Uterus (tissue), 3 donors: ENCODE measurements at regions not wholly inside any gene's neighbourhood (a gene's known extent, or its start where the extent isn't known, plus 50 kb on each side); places are given as distances from the start of the nearest gene placed in this dataset.

Experiments used
- DNase-seq, 2 donors: peaks; one replicate each; pipeline ENCODE4 v3.0.0-alpha.2; 2019 to 2020
- H3K27ac ChIP-seq, 2 donors: fragments of 200-600 bp; sonication (generic); 1 replicate in 1 of 2; 2 replicates in 1 of 2; pipeline ENCODE4 v1.5.1; 2016 to 2018
- H3K27me3 ChIP-seq, 2 donors: fragments of 200-600 bp; sonication (generic); one replicate each; pipeline ENCODE4 v1.5.1; 2018 to 2019; ENCODE audit warnings: control low read depth in 1 of 2
- H3K36me3 ChIP-seq, 2 donors: fragments of 200-600 bp; sonication (generic); one replicate each; pipeline ENCODE4 v1.5.1; 2019; ENCODE audit warnings: control low read depth in 1 of 2
- H3K4me1 ChIP-seq, 2 donors: fragments of 200-600 bp; sonication (generic); one replicate each; pipeline ENCODE4 v1.5.1; 2018 to 2019; ENCODE audit warnings: control low read depth in 1 of 2
- H3K4me3 ChIP-seq, 2 donors: fragments of 200-600 bp; sonication (generic); 1 replicate in 1 of 2; 2 replicates in 1 of 2; pipeline ENCODE4 v1.5.1; 2018 to 2019; ENCODE audit warnings: mild to moderate bottlenecking in 1 of 2
- H3K9me3 ChIP-seq, 2 donors: fragments of 200-600 bp; sonication (generic); one replicate each; pipeline ENCODE4 v1.5.1; 2019; ENCODE audit warnings: control low read depth in 1 of 2
- POLR2A ChIP-seq, 2 donors: fragments of 450-650 bp; IDR thresholded peaks; one replicate each; pipeline ENCODE4 v1.6.1; 2016; ENCODE audit warnings: antibody characterized with exemption in 2 of 2, mild to moderate bottlenecking in 1 of 2, moderate library complexity in 1 of 2
- intact Hi-C: fragments of 100-400 bp; cut with DNase I; formaldehyde crosslinking; loops from one replicate; pipeline ENCODE4 v1.15.1; 2023; ENCODE audit warnings: low total_unique reads
- TF ChIP-seq, protein P1 (sequence below), 4 experiments: fragments of 200-600 bp in 2 of 4; fragments of 450-650 bp in 2 of 4; sonication (generic) in 2 of 4; IDR thresholded peaks; one replicate each; pipeline ENCODE4 v1.5.1; 2016 to 2019; ENCODE audit warnings: antibody characterized with exemption in 4 of 4, mild to moderate bottlenecking in 2 of 4, moderate library complexity in 1 of 4
- donor health status: DM: yes; HTN: yes; CAD: no.

DNA sequence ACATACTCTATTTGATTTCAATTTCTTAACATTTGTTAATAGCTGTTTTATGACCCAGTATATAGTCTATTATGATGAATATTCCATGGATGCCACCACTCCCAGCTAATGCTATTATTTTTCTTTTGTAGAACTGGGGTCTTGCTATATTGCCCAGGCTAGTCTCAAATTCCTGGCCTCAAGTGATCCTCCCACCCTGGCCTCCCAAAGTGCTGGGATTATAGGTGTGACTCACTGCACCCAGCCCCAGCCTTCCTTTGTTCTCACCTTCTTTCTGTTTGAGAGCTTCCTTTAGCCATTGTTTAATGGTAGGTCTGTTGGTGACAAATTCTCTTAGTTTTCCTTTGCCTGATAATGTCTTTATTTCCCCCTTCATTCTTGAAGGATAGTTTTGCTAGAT is 52.9 kb upstream of the AMOTL1 start:
- no peak for TF ChIP-seq POLR2A (IDR thresholded peaks at IDR 0.05)
- TF ChIP-seq, protein P1, sequence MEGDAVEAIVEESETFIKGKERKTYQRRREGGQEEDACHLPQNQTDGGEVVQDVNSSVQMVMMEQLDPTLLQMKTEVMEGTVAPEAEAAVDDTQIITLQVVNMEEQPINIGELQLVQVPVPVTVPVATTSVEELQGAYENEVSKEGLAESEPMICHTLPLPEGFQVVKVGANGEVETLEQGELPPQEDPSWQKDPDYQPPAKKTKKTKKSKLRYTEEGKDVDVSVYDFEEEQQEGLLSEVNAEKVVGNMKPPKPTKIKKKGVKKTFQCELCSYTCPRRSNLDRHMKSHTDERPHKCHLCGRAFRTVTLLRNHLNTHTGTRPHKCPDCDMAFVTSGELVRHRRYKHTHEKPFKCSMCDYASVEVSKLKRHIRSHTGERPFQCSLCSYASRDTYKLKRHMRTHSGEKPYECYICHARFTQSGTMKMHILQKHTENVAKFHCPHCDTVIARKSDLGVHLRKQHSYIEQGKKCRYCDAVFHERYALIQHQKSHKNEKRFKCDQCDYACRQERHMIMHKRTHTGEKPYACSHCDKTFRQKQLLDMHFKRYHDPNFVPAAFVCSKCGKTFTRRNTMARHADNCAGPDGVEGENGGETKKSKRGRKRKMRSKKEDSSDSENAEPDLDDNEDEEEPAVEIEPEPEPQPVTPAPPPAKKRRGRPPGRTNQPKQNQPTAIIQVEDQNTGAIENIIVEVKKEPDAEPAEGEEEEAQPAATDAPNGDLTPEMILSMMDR (IDR thresholded peaks at IDR 0.05), result no peak
- H3K27me3 ChIP-seq, result no peaks in the 10 kb centered on the region
- H3K4me3 ChIP-seq, result no peak overlapping the region
- no peaks in the 10 kb centered on the region for H3K4me1 ChIP-seq
- H3K27ac ChIP-seq, result no peak overlapping the region
- H3K9me3 ChIP-seq, result no peaks in the 10 kb centered on the region
- no peaks in the 10 kb centered on the region for H3K36me3 ChIP-seq
- intact Hi-C loops, result no loop called here
- no peak for DNase-seq

DNA sequence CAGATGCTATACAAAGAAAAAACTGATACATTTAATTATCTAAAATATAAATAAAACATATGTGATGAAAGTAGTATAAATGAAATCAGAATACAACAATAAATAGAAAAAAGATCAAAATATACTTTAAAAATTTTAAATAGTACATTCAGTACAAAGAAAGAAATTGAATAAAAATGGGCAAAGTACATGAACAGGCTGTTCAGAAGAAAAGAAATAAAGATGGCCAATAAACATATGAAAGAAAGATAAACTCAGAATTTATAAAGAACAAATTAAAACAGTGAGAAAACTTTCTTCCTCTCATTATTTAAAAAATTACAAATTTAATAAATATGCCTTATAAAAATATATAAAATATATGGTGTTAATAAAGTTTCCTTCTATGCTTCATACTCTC is 50.5 kb upstream of the AMOTL1 start:
- no peak for TF ChIP-seq POLR2A (IDR thresholded peaks at IDR 0.05)
- TF ChIP-seq, protein P1 (IDR thresholded peaks at IDR 0.05), result no peak
- Histone ChIP-seq H3K27me3 (no peaks in the 10 kb centered on the region), H3K27ac (no peak overlapping the region), H3K36me3 (no peaks in the 10 kb centered on the region), H3K9me3 (no peaks in the 10 kb centered on the region), H3K4me1 (no peaks in the 10 kb centered on the region), H3K4me3 (no peak overlapping the region)
- intact Hi-C loops, result no loop called here
- DNase-seq, result no peak
